ENCODE measurements at regions not wholly inside any gene's neighbourhood (a gene's known extent, or its start where the extent isn't known, plus 50 kb on each side); places are given as distances from the start of the nearest gene placed in this dataset.

DNA sequence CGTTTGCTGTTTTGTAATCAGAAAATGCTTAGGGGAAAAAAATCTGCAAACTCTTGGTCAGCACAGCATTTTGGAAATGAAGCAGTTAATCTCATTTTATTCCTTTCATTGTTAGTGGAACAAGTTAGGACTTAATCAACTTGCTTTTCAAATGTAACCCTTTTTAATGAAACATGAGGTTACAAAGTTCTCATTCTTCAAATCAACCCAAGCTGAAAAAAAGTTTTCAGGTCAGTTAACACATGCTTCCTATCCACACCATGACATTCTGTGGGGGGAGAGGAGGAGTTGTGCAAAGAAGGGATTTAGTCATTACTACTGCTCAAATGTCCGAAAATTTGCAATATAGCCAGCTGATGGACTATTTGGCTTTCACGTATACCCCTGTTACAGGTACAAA lies 283.2 kb upstream of the LYPLAL1 start:
- ChIA-PET POLR2A (no interaction called here), CTCF (no interaction called here)
- Histone ChIP-seq H3K4me1 (peaks cover 9% of the 10 kb centered on the region; the same call in 1 of the 3 replicates), H3K4me2 (no peak overlapping the region), H3K9me3 (no peaks in the 10 kb centered on the region), H3K27ac (no peak overlapping the region), H3K4me3 (no peak overlapping the region)
- FAIRE-seq = no peak
- ATAC-seq = no peak
- no peak for DNase-seq (ENCODE audit: low read depth in 1 of 2, low spot score in 1 of 2)
- WGBS (ENCODE audit: missing lambda C conversion rate) = 92% methylated on average over 3 of the region's 3 CpGs
- TF ChIP-seq EHMT2 (IDR thresholded peaks at IDR 0.05; ENCODE audit: low read depth) = no peak
- no peak for TF ChIP-seq KDM1A (IDR thresholded peaks at IDR 0.05; ENCODE audit: low read depth)
- TF ChIP-seq FOSL2 (IDR thresholded peaks at IDR 0.05) = no peak
- TF ChIP-seq FOSL2 (CRISPR knock-in tag; IDR thresholded peaks at IDR 0.05) = no peak

DNA sequence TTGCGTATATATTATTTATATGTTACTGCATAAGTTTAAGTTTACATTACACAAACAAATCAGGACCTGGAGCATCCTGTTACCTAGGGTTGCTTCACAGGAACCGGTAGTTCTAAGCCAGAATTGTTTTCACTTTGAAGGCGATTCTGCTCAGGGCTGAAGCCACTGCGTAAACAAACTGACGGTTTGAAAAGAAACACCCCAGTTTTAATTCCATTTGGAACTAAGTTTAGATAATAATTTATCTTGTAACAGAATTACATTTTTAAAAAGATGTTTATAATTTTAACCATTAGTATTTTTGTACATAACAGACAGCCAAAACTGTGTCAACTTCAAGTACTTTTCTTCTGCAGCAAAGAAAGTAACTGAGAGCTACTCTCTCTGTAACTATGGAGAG lies 282.1 kb upstream of the LYPLAL1 start:
- WGBS (ENCODE audit: missing lambda C conversion rate) = 86% methylated on average over 5 of the region's 5 CpGs
- Histone ChIP-seq H3K4me2 (no peak overlapping the region), H3K4me1 (peaks cover 9% of the 10 kb centered on the region; the same call in 1 of the 3 replicates), H3K4me3 (no peak overlapping the region), H3K9me3 (no peaks in the 10 kb centered on the region), H3K27ac (no peak overlapping the region)
- TF ChIP-seq EHMT2 (IDR thresholded peaks at IDR 0.05; ENCODE audit: low read depth) (no peak), CHD4 (IDR thresholded peaks at IDR 0.05; ENCODE audit: borderline replicate concordance) (no peak), EHF (CRISPR knock-in tag; IDR thresholded peaks at IDR 0.05) (no peak), CEBPB (IDR thresholded peaks at IDR 0.05) (no peak), RCOR1 (IDR thresholded peaks at IDR 0.05; ENCODE audit: low read depth, low read length) (no peak), CBX2 (IDR thresholded peaks at IDR 0.05; ENCODE audit: borderline replicate concordance, low read depth) (no peak)
- ChIA-PET POLR2A (interaction anchor here (0.7 kb wide), 1 partner anchor 16 kb away, joined by 3 read pairs; no protein-coding TSS in a partner anchor), CTCF (no interaction called here)
- ATAC-seq (no peak), FAIRE-seq (no peak), DNase-seq (ENCODE audit: low read depth in 1 of 2, low spot score in 1 of 2) (no peak)

DNA sequence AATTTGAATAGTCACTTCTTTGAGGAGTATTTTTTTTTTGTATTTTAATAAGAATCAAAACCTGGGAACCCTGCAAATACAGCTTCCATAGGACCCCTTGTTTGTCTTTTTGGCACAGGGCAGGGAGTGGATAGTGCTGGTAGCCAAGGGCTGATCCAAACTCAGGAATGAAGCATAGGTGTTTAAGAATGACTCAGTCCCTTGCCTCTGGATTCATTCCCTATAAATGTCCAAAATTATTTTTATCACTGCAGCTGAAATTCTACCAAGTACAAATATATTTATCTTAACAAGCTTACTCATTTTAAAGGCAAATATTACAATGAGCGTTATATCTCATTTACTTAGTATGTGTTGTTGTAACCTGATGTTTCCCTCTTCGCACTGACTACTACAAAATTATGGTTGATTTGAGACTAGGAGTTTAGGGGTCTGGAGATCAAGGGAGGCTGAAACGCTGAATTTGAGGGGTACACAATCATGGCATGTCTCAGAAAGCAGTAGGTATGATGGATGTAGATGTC lies 278.6 kb upstream of the LYPLAL1 start:
- POLR2A ChIA-PET = no interaction called here
- FAIRE-seq = no peak
- no peak overlapping the region for H3K27ac ChIP-seq
- no peak for ATAC-seq
- WGBS (ENCODE audit: missing lambda C conversion rate) = 62% methylated on average over 3 of the region's 3 CpGs
- no peak overlapping the region for H3K4me3 ChIP-seq
- CTCF ChIA-PET = interaction anchor here (0.6 kb wide), 1 partner anchor 389 kb away, joined by 4 read pairs; no protein-coding TSS in a partner anchor
- no peak overlapping the region for H3K4me2 ChIP-seq
- H3K9me3 ChIP-seq = no peaks in the 10 kb centered on the region
- no peak for DNase-seq (ENCODE audit: low read depth in 1 of 2, low spot score in 1 of 2)
- H3K4me1 ChIP-seq = no peaks in the 10 kb centered on the region
- TF ChIP-seq FOXS1 (CRISPR knock-in tag; IDR thresholded peaks at IDR 0.05) = no peak
- TF ChIP-seq PHF8 (IDR thresholded peaks at IDR 0.05; ENCODE audit: borderline replicate concordance, low read depth) = no peak
- TF ChIP-seq KDM1A (IDR thresholded peaks at IDR 0.05; ENCODE audit: low read depth) = no peak
- TF ChIP-seq, protein P1, sequence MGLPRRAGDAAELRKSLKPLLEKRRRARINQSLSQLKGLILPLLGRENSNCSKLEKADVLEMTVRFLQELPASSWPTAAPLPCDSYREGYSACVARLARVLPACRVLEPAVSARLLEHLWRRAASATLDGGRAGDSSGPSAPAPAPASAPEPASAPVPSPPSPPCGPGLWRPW (IDR thresholded peaks at IDR 0.05) = no peak
- TF ChIP-seq SREBF2 (IDR thresholded peaks at IDR 0.05) = no peak
- TF ChIP-seq HOXA7 (CRISPR knock-in tag; IDR thresholded peaks at IDR 0.05) = no peak
- no peak for TF ChIP-seq CEBPB (IDR thresholded peaks at IDR 0.05)
- no peak for TF ChIP-seq HDAC2 (IDR thresholded peaks at IDR 0.05)
- TF ChIP-seq ZFP36 (IDR thresholded peaks at IDR 0.05; ENCODE audit: borderline replicate concordance, partially characterized antibody) = no peak
- TF ChIP-seq, protein P2, sequence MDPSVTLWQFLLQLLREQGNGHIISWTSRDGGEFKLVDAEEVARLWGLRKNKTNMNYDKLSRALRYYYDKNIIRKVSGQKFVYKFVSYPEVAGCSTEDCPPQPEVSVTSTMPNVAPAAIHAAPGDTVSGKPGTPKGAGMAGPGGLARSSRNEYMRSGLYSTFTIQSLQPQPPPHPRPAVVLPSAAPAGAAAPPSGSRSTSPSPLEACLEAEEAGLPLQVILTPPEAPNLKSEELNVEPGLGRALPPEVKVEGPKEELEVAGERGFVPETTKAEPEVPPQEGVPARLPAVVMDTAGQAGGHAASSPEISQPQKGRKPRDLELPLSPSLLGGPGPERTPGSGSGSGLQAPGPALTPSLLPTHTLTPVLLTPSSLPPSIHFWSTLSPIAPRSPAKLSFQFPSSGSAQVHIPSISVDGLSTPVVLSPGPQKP (IDR thresholded peaks at IDR 0.05; ENCODE audit: low read depth, low read length) = no peak
- no peak for TF ChIP-seq MYC (IDR thresholded peaks at IDR 0.05; ENCODE audit: borderline replicate concordance, low read length)
- no peak for TF ChIP-seq HEYL (CRISPR knock-in tag; IDR thresholded peaks at IDR 0.05)

DNA sequence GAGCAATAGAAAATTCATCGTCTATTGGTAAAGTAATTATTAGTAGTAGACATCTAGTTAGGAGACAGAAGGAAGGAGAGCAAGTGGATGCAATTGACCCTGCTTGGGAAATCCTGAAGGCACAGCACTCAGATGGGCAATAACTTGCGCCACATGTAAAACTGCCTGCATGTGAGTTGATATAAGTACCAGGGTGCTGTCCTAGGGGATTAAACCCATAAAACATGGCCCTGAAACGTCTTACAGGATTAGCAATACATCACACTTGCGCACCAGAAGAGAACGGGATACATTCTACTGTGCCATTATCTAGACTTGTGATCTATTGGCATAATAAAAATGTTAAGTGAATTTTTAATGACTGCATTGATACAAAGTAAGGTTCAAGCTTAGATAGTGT lies 277.5 kb upstream of the LYPLAL1 start:
- FAIRE-seq (no peak), DNase-seq (ENCODE audit: low read depth in 1 of 2, low spot score in 1 of 2) (no peak), ATAC-seq (no peak)
- ChIA-PET POLR2A (no interaction called here), CTCF (no interaction called here)
- no peak overlapping the region for H3K4me3 ChIP-seq
- H3K4me1 ChIP-seq = no peaks in the 10 kb centered on the region
- H3K27ac ChIP-seq = no peak overlapping the region
- no peak overlapping the region for H3K4me2 ChIP-seq
- 79% methylated on average over 5 of the region's 5 CpGs for WGBS (ENCODE audit: missing lambda C conversion rate)
- H3K9me3 ChIP-seq = no peaks in the 10 kb centered on the region
- TF ChIP-seq RCOR1 (IDR thresholded peaks at IDR 0.05; ENCODE audit: low read depth, low read length) (no peak), JUN (IDR thresholded peaks at IDR 0.05) (no peak), RARB (CRISPR knock-in tag; IDR thresholded peaks at IDR 0.05) (no peak), SREBF2 (IDR thresholded peaks at IDR 0.05) (no peak), ZSCAN20 (CRISPR knock-in tag; IDR thresholded peaks at IDR 0.05) (no peak), FOXS1 (CRISPR knock-in tag; IDR thresholded peaks at IDR 0.05) (no peak), ESRRA (IDR thresholded peaks at IDR 0.05; ENCODE audit: borderline replicate concordance, low read length) (no peak), NR3C1 (IDR thresholded peaks at IDR 0.05) (no peak), ZC3H11A (IDR thresholded peaks at IDR 0.05) (no peak)
- TF ChIP-seq, protein P2 (IDR thresholded peaks at IDR 0.05; ENCODE audit: low read depth, low read length) = no peak
- TF ChIP-seq, protein P3, sequence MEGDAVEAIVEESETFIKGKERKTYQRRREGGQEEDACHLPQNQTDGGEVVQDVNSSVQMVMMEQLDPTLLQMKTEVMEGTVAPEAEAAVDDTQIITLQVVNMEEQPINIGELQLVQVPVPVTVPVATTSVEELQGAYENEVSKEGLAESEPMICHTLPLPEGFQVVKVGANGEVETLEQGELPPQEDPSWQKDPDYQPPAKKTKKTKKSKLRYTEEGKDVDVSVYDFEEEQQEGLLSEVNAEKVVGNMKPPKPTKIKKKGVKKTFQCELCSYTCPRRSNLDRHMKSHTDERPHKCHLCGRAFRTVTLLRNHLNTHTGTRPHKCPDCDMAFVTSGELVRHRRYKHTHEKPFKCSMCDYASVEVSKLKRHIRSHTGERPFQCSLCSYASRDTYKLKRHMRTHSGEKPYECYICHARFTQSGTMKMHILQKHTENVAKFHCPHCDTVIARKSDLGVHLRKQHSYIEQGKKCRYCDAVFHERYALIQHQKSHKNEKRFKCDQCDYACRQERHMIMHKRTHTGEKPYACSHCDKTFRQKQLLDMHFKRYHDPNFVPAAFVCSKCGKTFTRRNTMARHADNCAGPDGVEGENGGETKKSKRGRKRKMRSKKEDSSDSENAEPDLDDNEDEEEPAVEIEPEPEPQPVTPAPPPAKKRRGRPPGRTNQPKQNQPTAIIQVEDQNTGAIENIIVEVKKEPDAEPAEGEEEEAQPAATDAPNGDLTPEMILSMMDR (IDR thresholded peaks at IDR 0.05) = no peak
- TF ChIP-seq, protein P4, sequence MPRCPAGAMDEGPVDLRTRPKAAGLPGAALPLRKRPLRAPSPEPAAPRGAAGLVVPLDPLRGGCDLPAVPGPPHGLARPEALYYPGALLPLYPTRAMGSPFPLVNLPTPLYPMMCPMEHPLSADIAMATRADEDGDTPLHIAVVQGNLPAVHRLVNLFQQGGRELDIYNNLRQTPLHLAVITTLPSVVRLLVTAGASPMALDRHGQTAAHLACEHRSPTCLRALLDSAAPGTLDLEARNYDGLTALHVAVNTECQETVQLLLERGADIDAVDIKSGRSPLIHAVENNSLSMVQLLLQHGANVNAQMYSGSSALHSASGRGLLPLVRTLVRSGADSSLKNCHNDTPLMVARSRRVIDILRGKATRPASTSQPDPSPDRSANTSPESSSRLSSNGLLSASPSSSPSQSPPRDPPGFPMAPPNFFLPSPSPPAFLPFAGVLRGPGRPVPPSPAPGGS (IDR thresholded peaks at IDR 0.05) = no peak
